KMS-11 (cell line): ENCODE measurements at regions not wholly inside any gene's neighbourhood (a gene's known extent, or its start where the extent isn't known, plus 50 kb on each side); places are given as distances from the start of the nearest gene placed in this dataset.

ENCODE experiments used
- H2AFZ ChIP-seq: fragments of 200-600 bp; sonication (generic); 2 replicates; pipeline ENCODE4 v1.6.1; 2016; ENCODE audit warnings: antibody characterized with exemption, mixed run types, low read depth
- H3K27ac ChIP-seq: fragments of 200-600 bp; sonication (generic); 2 replicates; pipeline ENCODE4 v1.6.1; 2016; ENCODE audit warnings: mild to moderate bottlenecking, mixed run types
- H3K27me3 ChIP-seq: fragments of 200-600 bp; sonication (generic); 2 replicates; pipeline ENCODE4 v1.6.1; 2017; ENCODE audit warnings: mild to moderate bottlenecking, low read depth, mixed run types, moderate library complexity; ENCODE audit not compliant: insufficient read depth
- H3K36me3 ChIP-seq: fragments of 200-600 bp; sonication (generic); 2 replicates; pipeline ENCODE4 v1.6.1; 2017; ENCODE audit warnings: mild to moderate bottlenecking, mixed run types; ENCODE audit not compliant: insufficient read depth
- H3K4me1 ChIP-seq: fragments of 200-600 bp; sonication (generic); 2 replicates; pipeline ENCODE4 v1.6.1; 2016; ENCODE audit warnings: mild to moderate bottlenecking, low read depth, mixed run types; ENCODE audit not compliant: poor library complexity, severe bottlenecking
- H3K4me2 ChIP-seq: fragments of 200-600 bp; sonication (generic); 2 replicates; pipeline ENCODE4 v1.7.0; 2016; ENCODE audit warnings: mild to moderate bottlenecking, mixed run types
- H3K4me3 ChIP-seq: fragments of 200-600 bp; sonication (generic); IDR thresholded peaks from 2 replicates; pipeline ENCODE4 v1.6.1; 2017; ENCODE audit warnings: low read depth, low read length, mixed read lengths; ENCODE audit not compliant: insufficient read depth
- H3K79me2 ChIP-seq: fragments of 200-600 bp; sonication (generic); 2 replicates; pipeline ENCODE4 v1.6.1; 2016; ENCODE audit warnings: low read depth, mixed run types; ENCODE audit not compliant: insufficient read depth
- H3K9ac ChIP-seq: fragments of 200-600 bp; sonication (generic); 2 replicates; pipeline ENCODE4 v1.6.1; 2016; ENCODE audit warnings: mild to moderate bottlenecking, mixed run types
- H4K20me1 ChIP-seq: fragments of 200-600 bp; sonication (generic); 2 replicates; pipeline ENCODE4 v1.6.1; 2016; ENCODE audit warnings: mild to moderate bottlenecking, mixed run types; ENCODE audit not compliant: insufficient read depth
- CTCF ChIP-seq: fragments of 200-600 bp; sonication (generic); conservative IDR thresholded peaks from 2 replicates; pipeline ENCODE4 v1.6.1; 2017; ENCODE audit warnings: low read depth, mild to moderate bottlenecking, antibody characterized with exemption, low read length, moderate library complexity, mixed read lengths

- Histone ChIP-seq H2AFZ (no peak overlapping the region), H3K9ac (no peak overlapping the region)
Measured at GRCh38 chr2:83705146-83705545, 753.9 kb downstream of the SUCLG1 start.

GRCh38 chr2:83703598-83703997 is 755.5 kb downstream of the SUCLG1 start:
- H3K9ac ChIP-seq, result no peak overlapping the region
- no peak overlapping the region for H3K4me3 ChIP-seq
- no peaks in the 10 kb centered on the region for H4K20me1 ChIP-seq
- H3K4me2 ChIP-seq, result no peak overlapping the region
- no peaks in the 10 kb centered on the region for H3K27me3 ChIP-seq
- no peak overlapping the region for H3K27ac ChIP-seq
- H3K79me2 ChIP-seq, result no peaks in the 10 kb centered on the region
- TF ChIP-seq CTCF, result no peak
- no peaks in the 10 kb centered on the region for H3K4me1 ChIP-seq
- no peaks in the 10 kb centered on the region for H3K36me3 ChIP-seq
- no peak overlapping the region for H2AFZ ChIP-seq

More at GRCh38 chr2:83705146-83705545, 753.9 kb downstream of the SUCLG1 start:
- Histone ChIP-seq H3K4me2 (no peak overlapping the region), H3K27ac (no peak overlapping the region), H4K20me1 (no peaks in the 10 kb centered on the region), H3K79me2 (no peaks in the 10 kb centered on the region), H3K4me1 (no peaks in the 10 kb centered on the region), H3K27me3 (no peaks in the 10 kb centered on the region), H3K36me3 (no peaks in the 10 kb centered on the region), H3K4me3 (no peak overlapping the region)
- no peak for TF ChIP-seq CTCF

GRCh38 chr2:83696838-83697237 is 762.2 kb downstream of the SUCLG1 start:
- Histone ChIP-seq H3K79me2 (no peaks in the 10 kb centered on the region), H3K27ac (no peak overlapping the region), H3K4me2 (no peak overlapping the region), H3K27me3 (no peaks in the 10 kb centered on the region), H3K36me3 (no peaks in the 10 kb centered on the region), H4K20me1 (no peaks in the 10 kb centered on the region), H3K4me1 (no peaks in the 10 kb centered on the region), H2AFZ (no peak overlapping the region), H3K4me3 (no peak overlapping the region), H3K9ac (no peak overlapping the region)
- TF ChIP-seq CTCF, result no peak

GRCh38 chr2:83695530-83695929 is 763.5 kb downstream of the SUCLG1 start:
- H2AFZ ChIP-seq, result no peak overlapping the region
- H3K4me1 ChIP-seq, result no peaks in the 10 kb centered on the region
- H3K79me2 ChIP-seq, result no peaks in the 10 kb centered on the region

More at GRCh38 chr2:83695530-83695929, 763.5 kb downstream of the SUCLG1 start:
- Histone ChIP-seq H3K9ac (no peak overlapping the region), H3K4me3 (no peak overlapping the region), H3K4me2 (no peak overlapping the region), H3K36me3 (no peaks in the 10 kb centered on the region), H3K27ac (no peak overlapping the region), H4K20me1 (no peaks in the 10 kb centered on the region), H3K27me3 (no peaks in the 10 kb centered on the region)
- no peak for TF ChIP-seq CTCF
